A549 (cell line): ENCODE measurements at regions not wholly inside any gene's neighbourhood (a gene's known extent, or its start where the extent isn't known, plus 50 kb on each side); places are given as distances from the start of the nearest gene placed in this dataset.

Source experiments
- ATAC-seq, 2 experiments: fragments of 200-7000 bp in 1 of 2; fragments of >200 bp in 1 of 2; cut with Nextera tagmentation in 1 of 2; cut with Tn5 transposase in 1 of 2; 3 replicates each; pipeline versions ENCODE4 v1.8.0 to v1.9.1; 2018 to 2020; ENCODE audit warnings: mild to moderate bottlenecking in 1 of 2, moderate library complexity in 1 of 2
- CTCF ChIA-PET: fragments of 300-600 bp; sonication (Branson Sonifier 250); formaldehyde crosslinking; extraction: SDS; loops from one replicate; lab custom pipeline; 2021; ENCODE audit warnings: antibody characterized with exemption, inconsistent platforms; lab: Yijun Ruan, JAX
- POLR2A ChIA-PET: fragments of 350-600 bp; formaldehyde crosslinking; extraction: SDS; loops from one replicate; lab custom pipeline; 2021; ENCODE audit warnings: antibody characterized with exemption, inconsistent platforms; lab: Yijun Ruan, JAX
- DNase-seq, 2 experiments: peaks; one replicate each; pipeline versions ENCODE4 v3.0.0 to v3.0.0-alpha.2; 2011 to 2016; ENCODE audit warnings: low read depth in 1 of 2, low spot score in 1 of 2
- FAIRE-seq: peaks from 2 replicates; lab custom pipeline; 2011; peaks lifted over from hg19 to GRCh38; lab: Jason Lieb, UNC
- H3K27ac ChIP-seq, 2 experiments: fragments of >200 bp; sonication (Bioruptor Twin); formaldehyde crosslinking; 3 replicates each; pipeline ENCODE4 v1.5.1; 2016 to 2017
- H3K4me1 ChIP-seq: fragments of >200 bp; sonication (Bioruptor Twin); formaldehyde crosslinking; 3 replicates; pipeline ENCODE4 v1.6.1; 2016
- H3K4me2 ChIP-seq: fragments of >200 bp; sonication (Bioruptor Twin); formaldehyde crosslinking; 3 replicates; pipeline ENCODE4 v1.6.1; 2016
- H3K4me3 ChIP-seq: fragments of >200 bp; sonication (Bioruptor Twin); formaldehyde crosslinking; 3 replicates; pipeline ENCODE4 v1.5.1; 2016
- H3K9me3 ChIP-seq: fragments of >200 bp; sonication (Bioruptor Twin); formaldehyde crosslinking; 3 replicates; pipeline ENCODE4 v1.6.1; 2016
- CBX8 ChIP-seq: fragments of 200-600 bp; sonication (generic); IDR thresholded peaks from 2 replicates; pipeline ENCODE4 v1.6.1; 2016
- CEBPB ChIP-seq, 2 experiments: fragments of >200 bp in 1 of 2; sonication (Bioruptor Twin) in 1 of 2; formaldehyde crosslinking in 1 of 2; IDR thresholded peaks; 2 replicates each; pipeline ENCODE4 v1.6.1; 2012 to 2016
- CHD2 ChIP-seq: fragments of 150-350 bp; IDR thresholded peaks from 2 replicates; pipeline ENCODE4 v1.6.1; 2014; ENCODE audit warnings: low read length; ENCODE audit not compliant: partially characterized antibody
- CHD4 ChIP-seq: fragments of 200-600 bp; sonication (generic); IDR thresholded peaks from 2 replicates; pipeline ENCODE4 v1.6.1; 2016; ENCODE audit warnings: antibody characterized with exemption, mild to moderate bottlenecking, borderline replicate concordance
- ESRRA ChIP-seq: fragments of 150-350 bp; IDR thresholded peaks from 2 replicates; pipeline ENCODE4 v1.6.1; 2014; ENCODE audit warnings: mild to moderate bottlenecking, low read length, borderline replicate concordance
- GATA3 ChIP-seq: IDR thresholded peaks from 2 replicates; pipeline ENCODE4 v1.6.1; 2012; ENCODE audit warnings: borderline replicate concordance
- HDAC2 ChIP-seq: fragments of 200-600 bp; sonication (generic); IDR thresholded peaks from 2 replicates; pipeline ENCODE4 v1.6.1; 2016
- HEYL ChIP-seq: fragments of 250-450 bp; sonication (Bioruptor Pico); IDR thresholded peaks from 2 replicates; pipeline ENCODE4 v1.8.0; 2021; ENCODE audit warnings: mild to moderate bottlenecking, moderate library complexity
- HMGXB4 ChIP-seq: fragments of 250-450 bp; sonication (Bioruptor Pico); IDR thresholded peaks from 2 replicates; pipeline ENCODE4 v1.5.0; 2021; ENCODE audit warnings: mild to moderate bottlenecking, moderate library complexity, borderline replicate concordance
- HOXA7 ChIP-seq: fragments of 250-450 bp; sonication (Bioruptor Pico); IDR thresholded peaks from 2 replicates; pipeline ENCODE4 v1.5.0; 2020; ENCODE audit warnings: mild to moderate bottlenecking, moderate library complexity
- JUNB ChIP-seq: fragments of >200 bp; sonication (Bioruptor Twin); formaldehyde crosslinking; IDR thresholded peaks from 2 replicates; pipeline ENCODE4 v1.6.1; 2016
- KDM5A ChIP-seq: fragments of 200-600 bp; sonication (generic); IDR thresholded peaks from 2 replicates; pipeline ENCODE4 v1.6.1; 2016; ENCODE audit warnings: antibody characterized with exemption, mild to moderate bottlenecking
- MAFK ChIP-seq: fragments of 450-650 bp; IDR thresholded peaks from 2 replicates; pipeline ENCODE4 v1.6.1; 2014; ENCODE audit not compliant: partially characterized antibody
- MAZ ChIP-seq: fragments of 150-350 bp; IDR thresholded peaks from 2 replicates; pipeline ENCODE4 v1.6.1; 2014; ENCODE audit warnings: antibody characterized with exemption, low read depth, low read length, borderline replicate concordance
- MYC ChIP-seq: IDR thresholded peaks from 2 replicates; pipeline ENCODE4 v1.6.1; 2012; ENCODE audit warnings: mild to moderate bottlenecking, inconsistent platforms, low read length, improper control_type of control experiment, borderline replicate concordance
- NPAS2 ChIP-seq: fragments of 250-450 bp; sonication (Bioruptor Pico); IDR thresholded peaks from 2 replicates; pipeline ENCODE4 v1.8.0; 2022; ENCODE audit warnings: mild to moderate bottlenecking, moderate library complexity, borderline replicate concordance
- NR3C1 ChIP-seq: fragments of >200 bp; sonication (Bioruptor Twin); formaldehyde crosslinking; IDR thresholded peaks from 3 replicates; pipeline ENCODE4 v1.6.1; 2017
- POLR2AphosphoS2 ChIP-seq: conservative IDR thresholded peaks from 2 replicates; pipeline ENCODE4 v1.6.1; 2012; ENCODE audit warnings: low read length, improper control_type of control experiment, inconsistent platforms
- RARB ChIP-seq: fragments of 250-450 bp; sonication (Bioruptor Pico); IDR thresholded peaks from 2 replicates; pipeline ENCODE4 v1.8.0; 2021; ENCODE audit warnings: mild to moderate bottlenecking, moderate library complexity
- RCOR1 ChIP-seq: fragments of 150-350 bp; IDR thresholded peaks from 2 replicates; pipeline ENCODE4 v1.6.1; 2014; ENCODE audit warnings: antibody characterized with exemption, low read length, low read depth
- RFX5 ChIP-seq: fragments of 450-650 bp; IDR thresholded peaks from 2 replicates; pipeline ENCODE4 v1.7.1; 2014; ENCODE audit warnings: antibody characterized with exemption, mild to moderate bottlenecking, moderate library complexity
- RNF2 ChIP-seq: fragments of 200-600 bp; sonication (generic); IDR thresholded peaks from 2 replicates; pipeline ENCODE4 v1.6.1; 2016; ENCODE audit warnings: low read depth, mild to moderate bottlenecking, antibody characterized with exemption, moderate library complexity, borderline replicate concordance
- TP53 ChIP-seq: fragments of 250-450 bp; sonication (Bioruptor Pico); IDR thresholded peaks from 2 replicates; pipeline ENCODE4 v1.5.0; 2021; ENCODE audit warnings: mild to moderate bottlenecking, moderate library complexity
- ZFP36 ChIP-seq: fragments of 450-650 bp; IDR thresholded peaks from 2 replicates; pipeline ENCODE4 v1.6.1; 2014; ENCODE audit warnings: borderline replicate concordance; ENCODE audit not compliant: partially characterized antibody
- ZSCAN20 ChIP-seq: fragments of 250-450 bp; sonication (Bioruptor Pico); IDR thresholded peaks from 2 replicates; pipeline ENCODE4 v1.8.0; 2022; ENCODE audit warnings: mild to moderate bottlenecking, moderate library complexity
- WGBS: methylation state at CpG from one replicate; pipeline ENCODE4 v1.1.6; 2017; ENCODE audit errors: missing lambda C conversion rate; 5-methylcytosine and 5-hydroxymethylcytosine counted together

- POLR2A ChIA-PET = interaction anchor here (0.5 to 1.0 kb wide), 3 partner anchors 89 to 109 kb away, joined by 3 to 4 read pairs (median 3); partner anchors contain the start of gene PFKFB3
- Histone ChIP-seq H3K9me3 (0 out of 3 replicates have a peak, but pooled peaks cover under 1% of the 10 kb centered on the region), H3K4me1 (peaks cover 41% of the 10 kb centered on the region), H3K4me3 (no peak overlapping the region), H3K4me2 (no peak overlapping the region), H3K27ac (peak overlapping the region; percentile 80 to 86; a peak in 4 of 6 replicates)
- DNase-seq = no peak
- ATAC-seq = no peak
- TF ChIP-seq HMGXB4 (CRISPR knock-in tag) (no peak), CEBPB (IDR thresholded peaks at IDR 0.05) (no peak), CHD2 (no peak), ESRRA (no peak), MAZ (no peak), ZFP36 (no peak), NR3C1 (no peak), ZSCAN20 (CRISPR knock-in tag) (no peak), RCOR1 (no peak), HDAC2 (no peak), POLR2AphosphoS2 (no peak), MYC (no peak), NPAS2 (CRISPR knock-in tag) (no peak), CHD4 (no peak), MAFK (no peak), JUNB (no peak)
- FAIRE-seq = no peak
- 90% methylated on average over 11 of the region's 11 CpGs for WGBS
- CTCF ChIA-PET = interaction anchor here (0.9 to 3.4 kb wide), 5 partner anchors 12 to 160 kb away, joined by 3 to 16 read pairs (median 4); no protein-coding TSS in a partner anchor
Measured at GRCh38 chr10:6311700-6312330, 109.1 kb downstream of the PFKFB3 start.

- 54% methylated on average over 6 of the region's 6 CpGs for WGBS
- FAIRE-seq (peak; percentile 51), ATAC-seq (no peak), DNase-seq (no peak)
- peak overlapping the region; percentile 72 for H3K4me2 ChIP-seq
- no peaks in the 10 kb centered on the region for H3K9me3 ChIP-seq
- ChIA-PET POLR2A (interaction anchor here (0.8 kb wide), 1 partner anchor 110 kb away, joined by 3 read pairs; the partner anchor contains the start of gene PFKFB3), CTCF (interaction anchor here (0.6 to 3.4 kb wide), 6 partner anchors 13 to 138 kb away, joined by 3 to 16 read pairs (median 4); partner anchors contain the start of gene PFKFB3)
- H3K4me1 ChIP-seq = peaks cover 41% of the 10 kb centered on the region
- H3K27ac ChIP-seq = peak overlapping the region; percentile 80 to 86; a peak in 5 of 6 replicates
- H3K4me3 ChIP-seq = no peak overlapping the region
- TF ChIP-seq HEYL (CRISPR knock-in tag) = no peak
- TF ChIP-seq RFX5 = no peak
- TF ChIP-seq CBX8 = no peak
- no peak for TF ChIP-seq JUNB
- TF ChIP-seq TP53 = no peak
- no peak for TF ChIP-seq KDM5A
- no peak for TF ChIP-seq RARB (CRISPR knock-in tag)
- TF ChIP-seq GATA3 = no peak
- TF ChIP-seq HOXA7 (CRISPR knock-in tag) = no peak
- no peak for TF ChIP-seq POLR2AphosphoS2
- TF ChIP-seq RNF2 = no peak
- no peak for TF ChIP-seq MYC
Measured at GRCh38 chr10:6312636-6313035, 109.9 kb downstream of the PFKFB3 start.
